ENCODE measurements at regions not wholly inside any gene's neighbourhood (a gene's known extent, or its start where the extent isn't known, plus 50 kb on each side); places are given as distances from the start of the nearest gene placed in this dataset.

DNA sequence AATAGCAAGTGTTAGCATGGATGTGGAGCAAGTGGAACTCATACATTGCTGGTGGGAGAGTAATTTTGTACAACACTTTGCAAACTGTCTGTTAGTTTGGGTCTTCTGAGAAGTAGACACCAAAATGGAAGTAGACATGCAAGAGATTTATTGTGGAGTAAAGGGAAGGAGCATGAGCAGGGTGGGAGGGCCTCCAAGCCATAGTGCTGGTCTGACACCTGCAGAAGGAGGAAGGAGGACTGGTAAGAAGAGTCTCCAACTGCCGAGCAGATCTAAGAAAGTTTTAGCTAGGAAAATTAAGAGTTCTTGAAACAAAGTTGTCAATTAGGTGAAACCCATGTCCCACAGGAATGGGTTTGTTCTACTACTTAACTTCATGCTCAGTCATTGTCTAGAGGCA is 64.0 kb upstream of the DDIT4L start:
- TF ChIP-seq, protein P1, sequence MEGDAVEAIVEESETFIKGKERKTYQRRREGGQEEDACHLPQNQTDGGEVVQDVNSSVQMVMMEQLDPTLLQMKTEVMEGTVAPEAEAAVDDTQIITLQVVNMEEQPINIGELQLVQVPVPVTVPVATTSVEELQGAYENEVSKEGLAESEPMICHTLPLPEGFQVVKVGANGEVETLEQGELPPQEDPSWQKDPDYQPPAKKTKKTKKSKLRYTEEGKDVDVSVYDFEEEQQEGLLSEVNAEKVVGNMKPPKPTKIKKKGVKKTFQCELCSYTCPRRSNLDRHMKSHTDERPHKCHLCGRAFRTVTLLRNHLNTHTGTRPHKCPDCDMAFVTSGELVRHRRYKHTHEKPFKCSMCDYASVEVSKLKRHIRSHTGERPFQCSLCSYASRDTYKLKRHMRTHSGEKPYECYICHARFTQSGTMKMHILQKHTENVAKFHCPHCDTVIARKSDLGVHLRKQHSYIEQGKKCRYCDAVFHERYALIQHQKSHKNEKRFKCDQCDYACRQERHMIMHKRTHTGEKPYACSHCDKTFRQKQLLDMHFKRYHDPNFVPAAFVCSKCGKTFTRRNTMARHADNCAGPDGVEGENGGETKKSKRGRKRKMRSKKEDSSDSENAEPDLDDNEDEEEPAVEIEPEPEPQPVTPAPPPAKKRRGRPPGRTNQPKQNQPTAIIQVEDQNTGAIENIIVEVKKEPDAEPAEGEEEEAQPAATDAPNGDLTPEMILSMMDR (IDR thresholded peaks at IDR 0.05), result no peak
- no peak for TF ChIP-seq POLR2A (IDR thresholded peaks at IDR 0.05)
